ENCODE measurements at regions not wholly inside any gene's neighbourhood (a gene's known extent, or its start where the extent isn't known, plus 50 kb on each side); places are given as distances from the start of the nearest gene placed in this dataset.

GRCh38 chr4:60847614-60848013 is 352.5 kb upstream of the ADGRL3 start:
- TF ChIP-seq, protein P1, sequence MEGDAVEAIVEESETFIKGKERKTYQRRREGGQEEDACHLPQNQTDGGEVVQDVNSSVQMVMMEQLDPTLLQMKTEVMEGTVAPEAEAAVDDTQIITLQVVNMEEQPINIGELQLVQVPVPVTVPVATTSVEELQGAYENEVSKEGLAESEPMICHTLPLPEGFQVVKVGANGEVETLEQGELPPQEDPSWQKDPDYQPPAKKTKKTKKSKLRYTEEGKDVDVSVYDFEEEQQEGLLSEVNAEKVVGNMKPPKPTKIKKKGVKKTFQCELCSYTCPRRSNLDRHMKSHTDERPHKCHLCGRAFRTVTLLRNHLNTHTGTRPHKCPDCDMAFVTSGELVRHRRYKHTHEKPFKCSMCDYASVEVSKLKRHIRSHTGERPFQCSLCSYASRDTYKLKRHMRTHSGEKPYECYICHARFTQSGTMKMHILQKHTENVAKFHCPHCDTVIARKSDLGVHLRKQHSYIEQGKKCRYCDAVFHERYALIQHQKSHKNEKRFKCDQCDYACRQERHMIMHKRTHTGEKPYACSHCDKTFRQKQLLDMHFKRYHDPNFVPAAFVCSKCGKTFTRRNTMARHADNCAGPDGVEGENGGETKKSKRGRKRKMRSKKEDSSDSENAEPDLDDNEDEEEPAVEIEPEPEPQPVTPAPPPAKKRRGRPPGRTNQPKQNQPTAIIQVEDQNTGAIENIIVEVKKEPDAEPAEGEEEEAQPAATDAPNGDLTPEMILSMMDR (IDR thresholded peaks at IDR 0.05): no peak
- no peak for TF ChIP-seq POLR2A (IDR thresholded peaks at IDR 0.05)

Data from right lobe of liver (tissue), 4 donors.